K562 (cell line): ENCODE measurements at regions not wholly inside any gene's neighbourhood (a gene's known extent, or its start where the extent isn't known, plus 50 kb on each side); places are given as distances from the start of the nearest gene placed in this dataset.

Experiments used
- ATAC-seq: fragments of 200-7000 bp; cut with Tn5 transposase; 3 replicates; pipeline ENCODE4 v1.9.1; 2020; ENCODE audit warnings: moderate library complexity
- BruUV-seq: library from RNA; stranded (reverse); fragments of 400-500 nt; replicated peaks from 2 replicates; lab custom pipeline; 2021; lab: Mats Ljungman, UMichigan
- CTCF ChIA-PET: fragments of 300-600 bp; formaldehyde crosslinking; extraction: SDS; loops from one replicate; lab custom pipeline; 2021; ENCODE audit warnings: low intra/inter-chr PET ratio; lab: Yijun Ruan, JAX
- POLR2A ChIA-PET: fragments of 300-600, 350-650 bp; sonication (Branson Sonifier 250); formaldehyde crosslinking; extraction: SDS; loops from one replicate; lab custom pipeline; 2021; ENCODE audit warnings: antibody characterized with exemption, inconsistent platforms; lab: Yijun Ruan, JAX
- DNase-seq, 4 experiments: peaks; one replicate each; pipeline versions ENCODE4 v3.0.0 to v3.0.0-alpha.2; 2011 to 2018; ENCODE audit warnings: low spot score in 3 of 4, mixed read lengths in 3 of 4; ENCODE audit errors: extremely low read depth in 1 of 4
- FAIRE-seq: peaks from 2 replicates; lab custom pipeline; 2011; peaks lifted over from hg19 to GRCh38; lab: Jason Lieb, UNC
- H2AFZ ChIP-seq: 2 replicates; pipeline ENCODE4 v1.6.0; 2011; ENCODE audit warnings: low read depth, low read length, control low read depth, inconsistent platforms
- H3K27ac ChIP-seq: fragments of 200-600 bp; 3 replicates; pipeline ENCODE4 v1.8.0; 2011; ENCODE audit warnings: low read depth, mild to moderate bottlenecking, control low read depth, inconsistent platforms, low read length, moderate library complexity, mixed read lengths; ENCODE audit errors: extremely low read depth
- H3K27me3 ChIP-seq, 2 experiments: fragments of 300-600 bp in 1 of 2; 2 replicates in 1 of 2; 3 replicates in 1 of 2; pipeline versions ENCODE4 v1.6.0 to v1.8.0; 2011; ENCODE audit warnings: inconsistent platforms in 2 of 2, low read length in 2 of 2, mild to moderate bottlenecking in 1 of 2, mixed read lengths in 1 of 2, moderate library complexity in 1 of 2; ENCODE audit not compliant: control insufficient read depth in 2 of 2, insufficient read depth in 2 of 2
- H3K36me3 ChIP-seq: fragments of 300-600 bp; 3 replicates; pipeline ENCODE4 v1.8.0; 2011; ENCODE audit warnings: mild to moderate bottlenecking, low read length, inconsistent platforms; ENCODE audit not compliant: control insufficient read depth, insufficient read depth
- H3K4me1 ChIP-seq, 2 experiments: fragments of 200-600 bp in 1 of 2; replicated peaks in 1 of 2; 2 replicates in 1 of 2; 3 replicates in 1 of 2; pipeline versions ENCODE4 v1.5.1 to v1.8.0; 2011; ENCODE audit warnings: inconsistent platforms in 2 of 2, low read length in 2 of 2, mild to moderate bottlenecking in 1 of 2, mixed read lengths in 1 of 2, moderate library complexity in 1 of 2; ENCODE audit not compliant: control insufficient read depth in 2 of 2, insufficient read depth in 2 of 2
- H3K4me2 ChIP-seq: 2 replicates; pipeline ENCODE4 v1.6.1; 2011; ENCODE audit warnings: low read length, control low read depth, inconsistent platforms, mixed read lengths; ENCODE audit not compliant: insufficient read depth
- H3K4me3 ChIP-seq: fragments of 200-600 bp; sonication (generic), shearing (Covaris generic); 2 replicates; pipeline ENCODE4 v1.5.1; 2016; ENCODE audit warnings: control low read depth, inconsistent platforms
- H3K79me2 ChIP-seq: fragments of 200-600 bp; 3 replicates; pipeline ENCODE4 v1.8.0; 2011; ENCODE audit warnings: low read length, inconsistent platforms; ENCODE audit not compliant: control insufficient read depth, insufficient read depth
- H3K9ac ChIP-seq, 2 experiments: 2 replicates each; pipeline versions ENCODE4 v1.6.0 to v1.6.1; 2011; ENCODE audit warnings: low read depth in 2 of 2, low read length in 2 of 2, control low read depth in 1 of 2, inconsistent platforms in 1 of 2, mild to moderate bottlenecking in 1 of 2, mixed read lengths in 1 of 2; ENCODE audit not compliant: insufficient read depth in 1 of 2
- H3K9me1 ChIP-seq: one replicate; pipeline ENCODE4 v1.6.0; 2011; ENCODE audit warnings: inconsistent platforms, mild to moderate bottlenecking, low read length, moderate library complexity; ENCODE audit not compliant: control insufficient read depth, insufficient read depth
- H3K9me3 ChIP-seq: replicated peaks from 2 replicates; pipeline ENCODE4 v1.5.1; 2011; ENCODE audit warnings: low read depth, low read length, inconsistent platforms; ENCODE audit not compliant: control insufficient read depth, insufficient read depth
- H4K20me1 ChIP-seq: replicated peaks from 2 replicates; pipeline ENCODE4 v1.6.1; 2011; ENCODE audit warnings: low read length, inconsistent platforms, mixed read lengths; ENCODE audit not compliant: control insufficient read depth, insufficient read depth
- ATF3 ChIP-seq, 2 experiments: fragments of 450-650 bp in 1 of 2; sonication (generic) in 1 of 2; formaldehyde crosslinking in 1 of 2; IDR thresholded peaks in 1 of 2; conservative IDR thresholded peaks in 1 of 2; 2 replicates each; pipeline versions ENCODE4 v1.6.1 to v1.8.1; 2016 to 2023; ENCODE audit warnings: mild to moderate bottlenecking in 2 of 2, moderate library complexity in 2 of 2, inconsistent platforms in 1 of 2, missing genetic modification reagents in 1 of 2
- FOXA3 ChIP-seq, 2 experiments: fragments of 450-650 bp in 1 of 2; sonication (generic) in 1 of 2; formaldehyde crosslinking; IDR thresholded peaks in 1 of 2; conservative IDR thresholded peaks in 1 of 2; 2 replicates each; pipeline versions ENCODE4 v1.4.0 to v1.8.0; 2020 to 2022; ENCODE audit warnings: mild to moderate bottlenecking in 2 of 2, missing genetic modification reagents in 1 of 2
- FOXM1 ChIP-seq, 2 experiments: fragments of 450-650 bp in 1 of 2; sonication (generic) in 1 of 2; formaldehyde crosslinking in 1 of 2; IDR thresholded peaks; 2 replicates each; pipeline versions ENCODE4 v1.6.1 to v1.9.0; 2017 to 2022; ENCODE audit warnings: low read depth in 2 of 2, mild to moderate bottlenecking in 2 of 2, missing genetic modification reagents in 1 of 2, moderate library complexity in 1 of 2
- GATAD2A ChIP-seq: fragments of 450-650 bp; IDR thresholded peaks from 2 replicates; pipeline ENCODE4 v1.6.1; 2017
- GTF2A2 ChIP-seq: IDR thresholded peaks from 2 replicates; pipeline ENCODE4 v1.6.1; 2016; ENCODE audit warnings: mild to moderate bottlenecking, missing genetic modification characterization, missing compliant biosample characterization
- HDAC8 ChIP-seq: fragments of 450-650 bp; IDR thresholded peaks from 2 replicates; pipeline ENCODE4 v1.6.1; 2016; ENCODE audit warnings: mild to moderate bottlenecking, missing genetic modification characterization, moderate library complexity, missing compliant biosample characterization
- MCM2 ChIP-seq: fragments of 450-650 bp; IDR thresholded peaks from 2 replicates; pipeline ENCODE4 v1.6.1; 2017; ENCODE audit warnings: low read depth, mild to moderate bottlenecking
- MECOM ChIP-seq: fragments of 250-450 bp; sonication (Bioruptor Pico); IDR thresholded peaks from 2 replicates; pipeline ENCODE4 v1.8.0; 2022; ENCODE audit warnings: inconsistent platforms
- PHB ChIP-seq: fragments of 250-450 bp; sonication (Bioruptor Pico); IDR thresholded peaks from 2 replicates; pipeline ENCODE4 v1.5.0; 2021
- PRPF4 ChIP-seq: fragments of 200-400 bp; formaldehyde crosslinking; IDR thresholded peaks from one replicate; pipeline ENCODE4 v1.6.1; 2017; ENCODE audit warnings: low read length, low read depth, mild to moderate bottlenecking; ENCODE audit not compliant: insufficient read depth, poor library complexity, severe bottlenecking
- SNIP1 ChIP-seq: fragments of 450-650 bp; IDR thresholded peaks from 2 replicates; pipeline ENCODE4 v1.7.1; 2017; ENCODE audit warnings: low read depth, mild to moderate bottlenecking
- TAF9B ChIP-seq: fragments of 450-650 bp; IDR thresholded peaks from 2 replicates; pipeline ENCODE4 v1.6.1; 2018; ENCODE audit warnings: mild to moderate bottlenecking; ENCODE audit not compliant: partially characterized antibody
- TCF15 ChIP-seq: fragments of 250-450 bp; sonication (Bioruptor Pico); IDR thresholded peaks from 2 replicates; pipeline ENCODE4 v1.8.0; 2022; ENCODE audit warnings: moderate library complexity, mild to moderate bottlenecking, inconsistent platforms
- VEZF1 ChIP-seq: fragments of 200-800 bp; sonication (Bioruptor generic); IDR thresholded peaks from 2 replicates; pipeline ENCODE4 v1.6.1; 2017; ENCODE audit warnings: missing genetic modification characterization, missing compliant biosample characterization
- ZBTB1 ChIP-seq: sonication (generic); formaldehyde crosslinking; IDR thresholded peaks from 2 replicates; pipeline ENCODE4 v1.8.1; 2023; ENCODE audit warnings: missing genetic modification reagents, low read depth, mild to moderate bottlenecking, borderline replicate concordance
- ZNF239 ChIP-seq: fragments of 250-450 bp; sonication (Bioruptor Pico); IDR thresholded peaks from 2 replicates; pipeline ENCODE4 v1.4.0; 2020; ENCODE audit warnings: mild to moderate bottlenecking
- ZNF354B ChIP-seq: fragments of 250-450 bp; sonication (Bioruptor Pico); IDR thresholded peaks from 2 replicates; pipeline ENCODE4 v1.4.0; 2020
- ZNF699 ChIP-seq: fragments of 250-450 bp; sonication (Bioruptor Pico); IDR thresholded peaks from 2 replicates; pipeline ENCODE4 v1.8.0; 2021; ENCODE audit warnings: mild to moderate bottlenecking, moderate library complexity; ENCODE audit not compliant: insufficient replicate concordance
- WGBS: fragments of 100-300 bp; shearing (Covaris generic); methylation state at CpG from one replicate; pipeline ENCODE4 v1.1.6; 2016; ENCODE audit warnings: low coverage, mixed read lengths; ENCODE audit not compliant: insufficient coverage; ENCODE audit errors: missing lambda C conversion rate; 5-methylcytosine and 5-hydroxymethylcytosine counted together
- in situ Hi-C: fragments of 300-500 bp; cut with MboI; formaldehyde crosslinking; loops from 4 replicates; pipeline ENCODE4 v1.15.0; 2018; ENCODE audit warnings: inconsistent platforms, mixed read lengths
- intact Hi-C: fragments of 100-400 bp; cut with micrococcal nuclease; formaldehyde crosslinking; loops from 2 replicates; pipeline ENCODE4 v1.14.2; 2022

GRCh38 chr4:157996061-157997028, 176.5 kb downstream of the GASK1B start:
- Histone ChIP-seq H3K27ac (no peak overlapping the region), H3K9me3 (no peaks in the 10 kb centered on the region), H3K9ac (no peak overlapping the region), H3K4me3 (no peak overlapping the region), H3K27me3 (no peaks in the 10 kb centered on the region), H3K4me1 (no peaks in the 10 kb centered on the region), H3K79me2 (no peaks in the 10 kb centered on the region), H3K36me3 (no peaks in the 10 kb centered on the region), H2AFZ (no peak overlapping the region), H3K9me1 (no peaks in the 10 kb centered on the region), H3K4me2 (no peak overlapping the region), H4K20me1 (no peaks in the 10 kb centered on the region)
- ChIA-PET POLR2A (no interaction called here), CTCF (no interaction called here)
- in situ Hi-C loops = loop anchor here (25.0 kb wide), 1 partner anchor 266 kb away; no protein-coding TSS in a partner anchor
- FAIRE-seq (no peak), ATAC-seq (no peak), DNase-seq (no peak)
- TF ChIP-seq PHB (CRISPR knock-in tag) = no peak
- no peak for TF ChIP-seq GTF2A2 (tag)
- no peak for TF ChIP-seq HDAC8 (tag)
- no peak for TF ChIP-seq ZNF354B (CRISPR knock-in tag)
- TF ChIP-seq SNIP1 = no peak
- TF ChIP-seq TAF9B = no peak
- TF ChIP-seq VEZF1 (CRISPR knock-in tag) = no peak
- TF ChIP-seq ATF3 (IDR thresholded peaks at IDR 0.05) = no peak
- no peak for TF ChIP-seq ATF3 (CRISPR knock-in tag; conservative IDR thresholded peaks at IDR 0.05)
- no peak for TF ChIP-seq FOXA3 (CRISPR knock-in tag; conservative IDR thresholded peaks at IDR 0.05 in 1 of 2, IDR thresholded peaks at IDR 0.05 in 1 of 2)
- no peak for TF ChIP-seq ZNF239 (CRISPR knock-in tag)
- TF ChIP-seq MCM2 = no peak
- no peak for TF ChIP-seq ZNF699 (CRISPR knock-in tag)
- no peak for TF ChIP-seq TCF15
- TF ChIP-seq ZBTB1 (CRISPR knock-in tag) = no peak
- TF ChIP-seq PRPF4 = no peak
- no peak for TF ChIP-seq MECOM (CRISPR knock-in tag)
- no peak for TF ChIP-seq FOXM1 (IDR thresholded peaks at IDR 0.05; ENCODE audit: low read depth)
- no peak for TF ChIP-seq FOXM1 (CRISPR knock-in tag; IDR thresholded peaks at IDR 0.05; ENCODE audit: low read depth)
- no peak for TF ChIP-seq GATAD2A
- BruUV-seq = no TSS peak
- 0% methylated on average over 6 of the region's 6 CpGs for WGBS
- intact Hi-C loops = no loop called here
